Panc1 (cell line): ENCODE measurements at regions not wholly inside any gene's neighbourhood (a gene's known extent, or its start where the extent isn't known, plus 50 kb on each side); places are given as distances from the start of the nearest gene placed in this dataset.

Experiments
- ATAC-seq: fragments of 200-7000 bp; cut with Tn5 transposase; 2 replicates; pipeline ENCODE4 v1.9.1; 2020; ENCODE audit warnings: mild to moderate bottlenecking, moderate library complexity
- BruUV-seq: library from RNA; stranded (reverse); fragments of 400-500 nt; replicated peaks from 2 replicates; lab custom pipeline; 2021; lab: Mats Ljungman, UMichigan
- CTCF ChIA-PET: fragments of 300-600 bp; sonication (Branson Sonifier 250); formaldehyde crosslinking; loops from one replicate; lab custom pipeline; 2022; ENCODE audit warnings: antibody characterized with exemption; lab: Charles Lee
- POLR2A ChIA-PET: fragments of 300-600 bp; sonication (Branson Sonifier 250); formaldehyde crosslinking; loops from one replicate; lab custom pipeline; 2022; ENCODE audit warnings: antibody characterized with exemption; lab: Charles Lee
- DNase-seq: peaks from one replicate; pipeline ENCODE4 v3.0.0-alpha.2; 2010; ENCODE audit warnings: low read depth, low spot score
- H3K27ac ChIP-seq: 2 replicates; pipeline ENCODE4 v1.5.1; 2011; ENCODE audit warnings: mild to moderate bottlenecking, low read length, inconsistent platforms
- H3K27me3 ChIP-seq: fragments of 200-500 bp; sonication (Bioruptor generic); 2 replicates; pipeline ENCODE4 v1.6.0; 2014; ENCODE audit warnings: low read length, inconsistent platforms; ENCODE audit not compliant: control insufficient read depth, insufficient read depth
- H3K36me3 ChIP-seq: fragments of 200-500 bp; sonication (Bioruptor generic); 2 replicates; pipeline ENCODE4 v1.5.1; 2014; ENCODE audit warnings: inconsistent platforms, mild to moderate bottlenecking, low read length, moderate library complexity; ENCODE audit not compliant: control insufficient read depth, insufficient read depth
- H3K4me1 ChIP-seq: 2 replicates; pipeline ENCODE4 v1.5.1; 2011; ENCODE audit warnings: inconsistent platforms, mild to moderate bottlenecking, low read length, moderate library complexity; ENCODE audit not compliant: control insufficient read depth, insufficient read depth
- H3K4me3 ChIP-seq, 2 experiments: 2 replicates each; pipeline ENCODE4 v1.5.1; 2011 to 2012; ENCODE audit warnings: low read depth in 2 of 2, low read length in 2 of 2, mild to moderate bottlenecking in 2 of 2, inconsistent platforms in 1 of 2, moderate library complexity in 1 of 2
- H3K9me3 ChIP-seq: fragments of 200-500 bp; sonication (Bioruptor generic); 2 replicates; pipeline ENCODE4 v1.5.1; 2014; ENCODE audit warnings: low read depth, mild to moderate bottlenecking, inconsistent platforms, low read length, moderate library complexity; ENCODE audit not compliant: control insufficient read depth, insufficient read depth
- CTCF ChIP-seq: fragments of 450-650 bp; IDR thresholded peaks from 2 replicates; pipeline ENCODE4 v1.5.1; 2017; ENCODE audit warnings: mild to moderate bottlenecking
- POLR2AphosphoS5 ChIP-seq: IDR thresholded peaks from 2 replicates; pipeline ENCODE4 v1.6.1; 2012; ENCODE audit warnings: mild to moderate bottlenecking, low read depth, low read length, moderate library complexity
- REST ChIP-seq, 2 experiments: IDR thresholded peaks; 2 replicates each; pipeline ENCODE4 v1.6.1; 2011 to 2012; ENCODE audit warnings: low read depth in 2 of 2, control low read depth in 1 of 2, low read length in 1 of 2, mild to moderate bottlenecking in 1 of 2, moderate library complexity in 1 of 2; ENCODE audit not compliant: insufficient read depth in 1 of 2
- SIN3A ChIP-seq: IDR thresholded peaks from 2 replicates; pipeline ENCODE4 v1.6.1; 2012; ENCODE audit warnings: low read depth, mild to moderate bottlenecking, low read length, moderate library complexity, borderline replicate concordance; ENCODE audit not compliant: insufficient read depth
- TCF7L2 ChIP-seq: IDR thresholded peaks from 2 replicates; pipeline ENCODE4 v1.6.1; 2011; ENCODE audit warnings: mild to moderate bottlenecking, low read depth, low read length, inconsistent platforms
- in situ Hi-C: cut with HindIII; loops from 2 replicates; pipeline ENCODE4 v1.10.0; 2016; ENCODE audit warnings: low sequenced_read_pairs, low pct_unique_long_range_greater_than_20kb
- intact Hi-C: fragments of 100-400 bp; cut with micrococcal nuclease; formaldehyde crosslinking; loops from one replicate; pipeline ENCODE4 v1.10.0; 2022; ENCODE audit not compliant: unreplicated experiment

GRCh38 chr5:5919411-5919810 is 458.9 kb downstream of the MED10 start:
- H3K27ac ChIP-seq: no peak overlapping the region
- H3K27me3 ChIP-seq: no peaks in the 10 kb centered on the region
- ATAC-seq: no peak
- TF ChIP-seq REST (IDR thresholded peaks at IDR 0.05; ENCODE audit: insufficient read depth in 1 of 2, low read depth in 2 of 2, low read length in 1 of 2) (no peak), TCF7L2 (no peak), SIN3A (no peak), CTCF (no peak), POLR2AphosphoS5 (no peak)
- no peak for DNase-seq
- no peaks in the 10 kb centered on the region for H3K9me3 ChIP-seq
- CTCF ChIA-PET: no interaction called here
- H3K36me3 ChIP-seq: no peaks in the 10 kb centered on the region
- intact Hi-C loops (no loop called here), in situ Hi-C loops (no loop called here)
- no peaks in the 10 kb centered on the region for H3K4me1 ChIP-seq
- no TSS peak for BruUV-seq
- POLR2A ChIA-PET: no interaction called here
- no peak overlapping the region for H3K4me3 ChIP-seq

- intact Hi-C loops: no loop called here
- ATAC-seq (no peak), DNase-seq (no peak)
- no TSS peak for BruUV-seq
- Histone ChIP-seq H3K27me3 (no peaks in the 10 kb centered on the region), H3K27ac (no peak overlapping the region), H3K4me1 (no peaks in the 10 kb centered on the region), H3K9me3 (no peaks in the 10 kb centered on the region), H3K4me3 (no peak overlapping the region), H3K36me3 (no peaks in the 10 kb centered on the region)
- CTCF ChIA-PET: no interaction called here
- in situ Hi-C loops: no loop called here
- no peak for TF ChIP-seq POLR2AphosphoS5
- no peak for TF ChIP-seq REST (IDR thresholded peaks at IDR 0.05; ENCODE audit: insufficient read depth in 1 of 2, low read depth in 2 of 2, low read length in 1 of 2)
- no peak for TF ChIP-seq TCF7L2
- no peak for TF ChIP-seq SIN3A
- no peak for TF ChIP-seq CTCF
- POLR2A ChIA-PET: no interaction called here
Measured at GRCh38 chr5:5906778-5907177, 471.6 kb downstream of the MED10 start.
